Ishikawa (cell line): ENCODE measurements at regions not wholly inside any gene's neighbourhood (a gene's known extent, or its start where the extent isn't known, plus 50 kb on each side); places are given as distances from the start of the nearest gene placed in this dataset.

ENCODE experiments used
- CEBPB ChIP-seq: IDR thresholded peaks from 2 replicates; pipeline ENCODE4 v1.6.1; 2012
- CREB1 ChIP-seq: IDR thresholded peaks from 2 replicates; pipeline ENCODE4 v1.6.1; 2012; ENCODE audit warnings: low read depth
- EGR1 ChIP-seq: IDR thresholded peaks from 2 replicates; pipeline ENCODE4 v1.6.1; 2012
- EP300 ChIP-seq: IDR thresholded peaks from 2 replicates; pipeline ENCODE4 v1.6.1; 2012; ENCODE audit warnings: borderline replicate concordance
- FOXM1 ChIP-seq: IDR thresholded peaks from 2 replicates; pipeline ENCODE4 v1.6.1; 2012; ENCODE audit warnings: low read depth, borderline replicate concordance
- NFIC ChIP-seq: IDR thresholded peaks from 2 replicates; pipeline ENCODE4 v1.6.1; 2012
- RAD21 ChIP-seq: IDR thresholded peaks from 2 replicates; pipeline ENCODE4 v1.6.1; 2012; ENCODE audit warnings: low read depth
- TAF1 ChIP-seq: IDR thresholded peaks from 2 replicates; pipeline ENCODE4 v1.6.1; 2012; ENCODE audit warnings: low read depth, mild to moderate bottlenecking
- TCF12 ChIP-seq: IDR thresholded peaks from 2 replicates; pipeline ENCODE4 v1.6.1; 2012; ENCODE audit warnings: low read depth
- TEAD4 ChIP-seq: IDR thresholded peaks from 2 replicates; pipeline ENCODE4 v1.6.1; 2012
- YY1 ChIP-seq: IDR thresholded peaks from 2 replicates; pipeline ENCODE4 v1.6.1; 2012; ENCODE audit warnings: low read depth
- ZBTB7A ChIP-seq: IDR thresholded peaks from 2 replicates; pipeline ENCODE4 v1.6.1; 2012; ENCODE audit warnings: low read depth
- TF ChIP-seq, protein P1 (sequence below): IDR thresholded peaks from 2 replicates; pipeline ENCODE4 v1.6.1; 2012
- TF ChIP-seq, protein P2 (sequence below): IDR thresholded peaks from 2 replicates; pipeline ENCODE4 v1.6.1; 2012
- TF ChIP-seq, protein P3 (sequence below): IDR thresholded peaks from 2 replicates; pipeline ENCODE4 v1.6.1; 2012; ENCODE audit warnings: low read depth, mild to moderate bottlenecking

DNA sequence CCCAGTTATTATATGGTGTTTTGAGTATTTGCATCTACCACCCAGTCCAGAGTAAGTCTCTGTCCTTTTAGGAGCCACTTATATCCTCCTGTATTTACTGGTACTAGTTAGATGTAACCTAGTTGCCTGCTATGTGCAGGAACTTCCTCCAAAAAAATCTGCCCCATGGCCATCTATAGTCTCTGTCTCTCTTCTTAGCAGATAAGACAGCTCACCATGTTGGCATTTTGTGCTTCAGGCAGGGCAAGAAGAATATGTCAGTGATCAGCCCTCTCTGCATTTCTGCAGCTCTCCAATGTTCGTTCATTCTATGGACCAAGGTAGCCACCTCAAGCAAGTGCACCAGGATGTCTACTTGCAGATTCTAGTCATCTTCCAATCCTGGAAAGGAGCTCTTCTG, 446.5 kb downstream of the TLE1 start:
- no peak for TF ChIP-seq TEAD4
- TF ChIP-seq, protein P1, sequence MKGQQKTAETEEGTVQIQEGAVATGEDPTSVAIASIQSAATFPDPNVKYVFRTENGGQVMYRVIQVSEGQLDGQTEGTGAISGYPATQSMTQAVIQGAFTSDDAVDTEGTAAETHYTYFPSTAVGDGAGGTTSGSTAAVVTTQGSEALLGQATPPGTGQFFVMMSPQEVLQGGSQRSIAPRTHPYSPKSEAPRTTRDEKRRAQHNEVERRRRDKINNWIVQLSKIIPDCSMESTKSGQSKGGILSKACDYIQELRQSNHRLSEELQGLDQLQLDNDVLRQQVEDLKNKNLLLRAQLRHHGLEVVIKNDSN = no peak
- no peak for TF ChIP-seq CEBPB
- no peak for TF ChIP-seq RAD21
- TF ChIP-seq, protein P2, sequence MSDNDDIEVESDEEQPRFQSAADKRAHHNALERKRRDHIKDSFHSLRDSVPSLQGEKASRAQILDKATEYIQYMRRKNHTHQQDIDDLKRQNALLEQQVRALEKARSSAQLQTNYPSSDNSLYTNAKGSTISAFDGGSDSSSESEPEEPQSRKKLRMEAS = no peak
- TF ChIP-seq EGR1 = no peak
- TF ChIP-seq, protein P3, sequence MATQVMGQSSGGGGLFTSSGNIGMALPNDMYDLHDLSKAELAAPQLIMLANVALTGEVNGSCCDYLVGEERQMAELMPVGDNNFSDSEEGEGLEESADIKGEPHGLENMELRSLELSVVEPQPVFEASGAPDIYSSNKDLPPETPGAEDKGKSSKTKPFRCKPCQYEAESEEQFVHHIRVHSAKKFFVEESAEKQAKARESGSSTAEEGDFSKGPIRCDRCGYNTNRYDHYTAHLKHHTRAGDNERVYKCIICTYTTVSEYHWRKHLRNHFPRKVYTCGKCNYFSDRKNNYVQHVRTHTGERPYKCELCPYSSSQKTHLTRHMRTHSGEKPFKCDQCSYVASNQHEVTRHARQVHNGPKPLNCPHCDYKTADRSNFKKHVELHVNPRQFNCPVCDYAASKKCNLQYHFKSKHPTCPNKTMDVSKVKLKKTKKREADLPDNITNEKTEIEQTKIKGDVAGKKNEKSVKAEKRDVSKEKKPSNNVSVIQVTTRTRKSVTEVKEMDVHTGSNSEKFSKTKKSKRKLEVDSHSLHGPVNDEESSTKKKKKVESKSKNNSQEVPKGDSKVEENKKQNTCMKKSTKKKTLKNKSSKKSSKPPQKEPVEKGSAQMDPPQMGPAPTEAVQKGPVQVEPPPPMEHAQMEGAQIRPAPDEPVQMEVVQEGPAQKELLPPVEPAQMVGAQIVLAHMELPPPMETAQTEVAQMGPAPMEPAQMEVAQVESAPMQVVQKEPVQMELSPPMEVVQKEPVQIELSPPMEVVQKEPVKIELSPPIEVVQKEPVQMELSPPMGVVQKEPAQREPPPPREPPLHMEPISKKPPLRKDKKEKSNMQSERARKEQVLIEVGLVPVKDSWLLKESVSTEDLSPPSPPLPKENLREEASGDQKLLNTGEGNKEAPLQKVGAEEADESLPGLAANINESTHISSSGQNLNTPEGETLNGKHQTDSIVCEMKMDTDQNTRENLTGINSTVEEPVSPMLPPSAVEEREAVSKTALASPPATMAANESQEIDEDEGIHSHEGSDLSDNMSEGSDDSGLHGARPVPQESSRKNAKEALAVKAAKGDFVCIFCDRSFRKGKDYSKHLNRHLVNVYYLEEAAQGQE = no peak
- no peak for TF ChIP-seq EP300
- TF ChIP-seq YY1 = no peak
- TF ChIP-seq CREB1 = no peak
- no peak for TF ChIP-seq FOXM1
- no peak for TF ChIP-seq ZBTB7A
- no peak for TF ChIP-seq TAF1
- TF ChIP-seq NFIC = no peak
- no peak for TF ChIP-seq TCF12

DNA sequence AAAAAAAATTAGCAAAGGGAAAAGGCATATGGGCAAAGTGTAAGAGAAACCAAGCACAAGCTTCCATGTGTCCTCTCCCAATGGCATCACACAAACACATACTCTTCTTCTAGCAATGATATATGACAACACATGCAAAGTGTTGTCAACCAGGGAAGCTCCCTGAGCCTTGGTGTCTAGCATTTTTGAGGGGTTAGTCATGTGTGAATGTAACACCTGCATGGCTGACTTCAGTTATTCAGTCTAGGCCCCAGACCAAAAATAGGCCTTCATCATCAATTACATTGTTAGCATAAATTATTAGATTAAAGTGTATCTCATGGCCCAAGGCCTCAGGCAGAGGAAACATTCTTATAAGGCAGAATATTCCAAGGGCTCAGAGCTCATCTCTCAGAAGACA, 450.0 kb downstream of the TLE1 start:
- TF ChIP-seq, protein P3 = no peak
- no peak for TF ChIP-seq TCF12
- no peak for TF ChIP-seq TAF1
- TF ChIP-seq, protein P1 = no peak
- no peak for TF ChIP-seq ZBTB7A
- no peak for TF ChIP-seq EP300
- TF ChIP-seq, protein P2 = no peak
- TF ChIP-seq FOXM1 = no peak
- TF ChIP-seq TEAD4 = no peak
- TF ChIP-seq NFIC = no peak
- no peak for TF ChIP-seq YY1
- TF ChIP-seq CREB1 = no peak
- no peak for TF ChIP-seq CEBPB
- TF ChIP-seq RAD21 = no peak
- TF ChIP-seq EGR1 = no peak

DNA sequence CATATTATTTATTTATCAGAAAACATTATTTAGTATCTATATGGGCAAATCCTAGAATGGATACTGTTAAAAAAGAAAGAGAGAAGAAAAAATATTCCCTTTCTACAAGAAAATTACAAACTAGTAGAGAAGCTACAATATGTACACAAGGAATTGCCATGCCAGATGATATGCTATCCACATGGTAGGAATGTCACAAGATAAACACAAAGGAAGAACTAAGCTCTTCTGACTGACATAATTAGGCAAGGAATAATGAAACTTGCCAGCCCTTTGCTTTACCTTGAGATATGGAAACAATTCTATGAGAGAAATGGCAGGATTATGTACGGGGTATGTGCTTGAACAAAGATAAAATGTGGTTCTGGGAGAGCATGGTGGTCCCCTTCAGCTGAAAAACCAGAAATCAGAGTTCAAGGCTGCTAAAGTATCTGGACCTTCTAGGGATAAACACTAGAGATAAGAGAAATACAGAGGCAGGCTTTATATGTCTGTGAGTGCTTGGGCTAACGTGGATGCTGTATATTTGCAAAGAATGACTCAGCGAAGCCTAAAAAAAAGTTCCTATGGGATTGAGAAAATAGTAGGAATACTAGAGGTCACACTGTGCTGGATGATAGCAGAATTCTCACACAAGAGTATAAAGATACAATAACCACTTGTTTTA, 451.6 kb downstream of the TLE1 start:
- no peak for TF ChIP-seq YY1
- TF ChIP-seq, protein P2 = no peak
- TF ChIP-seq, protein P1 = no peak

DNA sequence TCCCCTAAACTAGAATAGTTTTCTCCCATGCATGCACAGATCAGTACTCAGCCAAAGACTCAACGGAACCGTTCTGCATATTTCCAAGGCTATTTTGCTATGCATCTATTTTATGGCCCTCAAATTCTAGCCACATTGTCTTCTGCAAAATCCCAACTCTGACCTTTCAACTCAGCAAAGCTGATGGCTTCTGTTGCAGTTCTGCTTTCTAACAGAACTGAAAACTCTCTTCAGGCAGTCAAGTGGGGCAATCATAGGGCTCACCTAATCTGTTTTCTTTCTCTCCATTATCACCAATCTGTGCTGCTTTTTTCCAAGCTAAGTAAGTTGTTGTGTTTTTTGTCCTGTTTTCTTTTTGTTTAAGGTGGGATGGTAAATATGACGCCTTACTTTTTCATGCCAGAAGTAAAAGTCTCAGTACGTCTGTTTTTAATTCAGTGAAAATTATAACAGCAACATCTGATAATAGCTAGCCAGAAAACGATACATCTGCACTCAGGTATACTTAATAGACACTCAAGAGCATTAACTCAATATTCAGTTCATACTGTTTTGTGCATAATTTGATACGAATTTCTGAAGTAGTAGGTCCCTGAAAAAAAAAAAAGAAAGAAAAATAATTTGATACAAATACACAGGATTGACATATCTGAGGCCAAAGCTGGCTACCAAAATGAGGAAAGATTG, 454.3 kb downstream of the TLE1 start:
- no peak for TF ChIP-seq TCF12
- no peak for TF ChIP-seq TEAD4
- TF ChIP-seq, protein P1 = no peak
- no peak for TF ChIP-seq EGR1
- TF ChIP-seq, protein P2 = no peak
- TF ChIP-seq YY1 = no peak
- no peak for TF ChIP-seq TAF1
- no peak for TF ChIP-seq RAD21
- TF ChIP-seq CREB1 = no peak
